Pancreas (tissue), 10 donors: ENCODE measurements at regions not wholly inside any gene's neighbourhood (a gene's known extent, or its start where the extent isn't known, plus 50 kb on each side); places are given as distances from the start of the nearest gene placed in this dataset.

Experiments
- ATAC-seq, 4 donors: fragments of 200-7000 bp; cut with Tn5 transposase; one replicate each; pipeline versions ENCODE4 v1.8.0 to v1.9.1; 2020; ENCODE audit warnings: mild to moderate bottlenecking in 4 of 4, moderate library complexity in 4 of 4
- DNase-seq, 6 donors: peaks; one replicate each; pipeline ENCODE4 v3.0.0-alpha.2; 2020
- FAIRE-seq: peaks from 2 replicates; lab custom pipeline; 2012; peaks lifted over from hg19 to GRCh38; lab: Jason Lieb, UNC
- H3K27ac ChIP-seq, 4 donors: fragments of 200-600 bp; sonication (generic); 1 replicate in 3 of 4; 2 replicates in 1 of 4; pipeline versions ENCODE4 v1.5.0 to v1.8.0; 2020
- H3K27me3 ChIP-seq, 4 donors: fragments of 200-600 bp; one replicate each; pipeline ENCODE4 v1.8.0; 2021
- H3K36me3 ChIP-seq, 3 donors: fragments of 200-600 bp; sonication (generic) in 1 of 3; one replicate each; pipeline versions ENCODE4 v1.5.0 to v1.8.0; 2020 to 2021
- H3K4me1 ChIP-seq, 3 donors: fragments of 200-600 bp; one replicate each; pipeline ENCODE4 v1.8.0; 2021
- H3K4me3 ChIP-seq, 4 donors: fragments of 200-600 bp; sonication (generic) in 2 of 4; one replicate each; pipeline versions ENCODE4 v1.5.0 to v1.8.0; 2020 to 2021
- H3K9me3 ChIP-seq, 4 donors: fragments of 200-600 bp; one replicate each; pipeline ENCODE4 v1.8.0; 2021
- WGBS, 2 donors: extraction: QIAGEN DNeasy Blood & Tissue Kit; methylation state at CpG; one replicate each; pipeline ENCODE4 v1.1.7; 2013; 5-methylcytosine and 5-hydroxymethylcytosine counted together
- intact Hi-C, 3 donors: fragments of 100-400 bp; cut with DNase I; formaldehyde crosslinking; loops; one replicate each; pipeline versions ENCODE4 v1.11.1 to v1.14.2; 2022
- TF ChIP-seq, protein P1 (sequence below), 4 donors: fragments of 200-600 bp; sonication (generic) in 3 of 4; IDR thresholded peaks; one replicate each; pipeline versions ENCODE4 v1.5.0 to v1.8.0; 2021; ENCODE audit warnings: antibody characterized with exemption in 4 of 4
- donor health status: healthy with polysubstance abuse.
- donor health status: DM: no; HTN: no; CAD: no; lungs with moderate emphysema.
- donor health status: DM: no; HTN: no; CAD: no.
- donor health status: control.
- donor health status: control.
- donor health status: Bipolar disorder and iron deficiency.
- donor health status: DM: yes; HTN: yes; CAD: no.
- donor health status: DM: no; HTN: no; CAD: no.
- donor health status: DM: no; HTN: no; CAD: no.
- donor health status: DM: yes; HTN: yes; CAD: no.

DNA sequence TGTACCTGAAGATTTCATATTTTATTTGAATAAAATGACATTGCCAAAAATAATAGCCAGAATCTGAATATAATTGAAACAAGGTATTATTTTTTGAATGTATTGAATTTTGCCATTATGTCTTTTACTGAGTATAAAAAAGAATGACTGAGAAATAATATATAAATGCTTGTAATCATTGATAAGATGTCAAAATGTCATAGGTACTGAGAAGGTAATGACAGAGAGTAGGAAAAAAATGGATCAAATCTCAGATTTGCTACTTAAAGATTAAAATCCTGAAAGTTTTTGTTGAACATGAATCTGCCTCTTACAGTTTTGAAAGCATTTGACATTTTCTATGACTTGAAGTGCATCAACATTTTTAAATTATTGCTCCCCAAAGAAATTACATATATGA, 1069.9 kb upstream of the ADGRL4 start:
- Histone ChIP-seq H3K9me3 (no peaks in the 10 kb centered on the region), H3K4me3 (no peak overlapping the region), H3K4me1 (no peaks in the 10 kb centered on the region), H3K36me3 (no peaks in the 10 kb centered on the region), H3K27ac (no peak overlapping the region), H3K27me3 (peaks cover 0 to 6% (median 0%) of the 10 kb centered on the region in 4 donors)
- TF ChIP-seq, protein P1, sequence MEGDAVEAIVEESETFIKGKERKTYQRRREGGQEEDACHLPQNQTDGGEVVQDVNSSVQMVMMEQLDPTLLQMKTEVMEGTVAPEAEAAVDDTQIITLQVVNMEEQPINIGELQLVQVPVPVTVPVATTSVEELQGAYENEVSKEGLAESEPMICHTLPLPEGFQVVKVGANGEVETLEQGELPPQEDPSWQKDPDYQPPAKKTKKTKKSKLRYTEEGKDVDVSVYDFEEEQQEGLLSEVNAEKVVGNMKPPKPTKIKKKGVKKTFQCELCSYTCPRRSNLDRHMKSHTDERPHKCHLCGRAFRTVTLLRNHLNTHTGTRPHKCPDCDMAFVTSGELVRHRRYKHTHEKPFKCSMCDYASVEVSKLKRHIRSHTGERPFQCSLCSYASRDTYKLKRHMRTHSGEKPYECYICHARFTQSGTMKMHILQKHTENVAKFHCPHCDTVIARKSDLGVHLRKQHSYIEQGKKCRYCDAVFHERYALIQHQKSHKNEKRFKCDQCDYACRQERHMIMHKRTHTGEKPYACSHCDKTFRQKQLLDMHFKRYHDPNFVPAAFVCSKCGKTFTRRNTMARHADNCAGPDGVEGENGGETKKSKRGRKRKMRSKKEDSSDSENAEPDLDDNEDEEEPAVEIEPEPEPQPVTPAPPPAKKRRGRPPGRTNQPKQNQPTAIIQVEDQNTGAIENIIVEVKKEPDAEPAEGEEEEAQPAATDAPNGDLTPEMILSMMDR (IDR thresholded peaks at IDR 0.05) = no peak
- FAIRE-seq = peak; percentile 73
- no peak for DNase-seq
- no peak for ATAC-seq
- intact Hi-C loops = no loop called here

DNA sequence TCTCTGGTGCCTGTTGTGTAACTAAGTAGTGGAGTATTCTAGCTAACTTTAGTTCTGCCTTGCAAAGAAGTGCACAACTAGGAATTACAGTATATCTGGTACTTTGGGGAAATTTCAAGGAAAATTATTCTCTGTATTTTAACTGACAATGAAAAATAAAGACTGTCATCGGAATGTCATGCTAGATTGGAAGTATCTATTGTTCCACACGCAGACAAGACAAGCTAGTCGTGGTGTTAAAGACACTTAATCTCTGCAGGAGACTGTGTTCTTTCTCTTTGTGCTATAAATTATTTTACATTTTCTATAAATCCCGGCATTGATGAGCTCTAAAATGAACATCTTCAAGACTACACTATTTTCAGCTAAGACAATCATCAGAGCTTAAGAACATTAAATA, 1068.8 kb upstream of the ADGRL4 start:
- Histone ChIP-seq H3K27ac (no peak overlapping the region), H3K27me3 (peaks cover 0 to 6% (median 0%) of the 10 kb centered on the region in 4 donors), H3K4me3 (no peak overlapping the region), H3K4me1 (no peaks in the 10 kb centered on the region), H3K36me3 (no peaks in the 10 kb centered on the region), H3K9me3 (no peaks in the 10 kb centered on the region)
- ATAC-seq (no peak), FAIRE-seq (no peak), DNase-seq (no peak)
- WGBS, 2 donors = 53 to 62% methylated on average over 4 of the region's 4 CpGs
- intact Hi-C loops = no loop called here
- TF ChIP-seq, protein P1 (IDR thresholded peaks at IDR 0.05) = no peak

DNA sequence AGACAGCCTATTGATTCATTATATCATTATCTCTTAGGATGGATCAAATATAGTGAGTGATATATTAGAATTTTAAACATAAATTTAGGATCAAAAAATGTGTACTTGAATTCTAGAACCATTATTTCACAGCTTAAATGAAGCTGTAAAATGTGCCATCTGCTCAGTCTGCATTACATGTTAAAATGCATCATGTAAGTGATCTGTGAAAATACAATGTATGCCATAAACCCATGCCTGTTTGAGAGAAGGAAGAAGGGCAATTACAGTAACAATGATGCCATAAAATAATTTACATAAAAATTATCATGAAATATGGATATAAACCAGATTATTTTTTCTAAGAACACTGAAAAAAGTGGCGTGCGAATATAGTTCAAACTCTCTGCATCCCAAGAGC, 1066.0 kb upstream of the ADGRL4 start:
- peaks cover 0 to 6% (median 0%) of the 10 kb centered on the region in 4 donors for H3K27me3 ChIP-seq
- DNase-seq (no peak), FAIRE-seq (no peak), ATAC-seq (no peak)
- no peaks in the 10 kb centered on the region for H3K36me3 ChIP-seq
- TF ChIP-seq, protein P1 (IDR thresholded peaks at IDR 0.05) = no peak
- no peak overlapping the region for H3K27ac ChIP-seq
- WGBS, 2 donors = 94 to 96% methylated on average over 2 of the region's 2 CpGs
- H3K4me3 ChIP-seq = no peak overlapping the region
- no peaks in the 10 kb centered on the region for H3K4me1 ChIP-seq
- H3K9me3 ChIP-seq = no peaks in the 10 kb centered on the region
- intact Hi-C loops = no loop called here

DNA sequence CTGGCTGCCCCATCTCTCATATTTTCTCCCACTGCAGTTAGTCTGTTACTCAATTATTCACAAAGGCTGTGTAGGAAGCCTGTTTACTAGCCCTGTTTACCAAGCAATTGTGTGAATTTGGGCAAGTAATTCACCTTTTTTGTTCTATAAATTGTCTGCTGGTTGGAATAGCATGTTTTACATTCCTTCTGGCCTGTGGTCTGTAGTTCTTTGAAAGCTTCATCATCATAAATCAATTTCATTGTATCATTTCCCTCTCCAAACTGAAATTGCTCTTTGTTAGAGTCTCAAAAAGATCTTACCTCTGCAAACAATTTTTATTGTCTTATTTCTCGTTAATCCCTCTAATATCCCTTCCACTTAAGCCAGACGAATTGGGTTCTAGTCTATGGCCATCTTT, 1059.5 kb upstream of the ADGRL4 start:
- H3K27me3 ChIP-seq = no peaks in the 10 kb centered on the region
- no peaks in the 10 kb centered on the region for H3K4me1 ChIP-seq
- no peak for ATAC-seq
- no peak overlapping the region for H3K27ac ChIP-seq
- no peaks in the 10 kb centered on the region for H3K36me3 ChIP-seq
- no peak overlapping the region for H3K4me3 ChIP-seq
- H3K9me3 ChIP-seq = no peaks in the 10 kb centered on the region
- DNase-seq = no peak
- FAIRE-seq = no peak
- intact Hi-C loops = no loop called here
- TF ChIP-seq, protein P1 (IDR thresholded peaks at IDR 0.05) = no peak
- 15 to 31% methylated on average over 2 of the region's 2 CpGs for WGBS, 2 donors

DNA sequence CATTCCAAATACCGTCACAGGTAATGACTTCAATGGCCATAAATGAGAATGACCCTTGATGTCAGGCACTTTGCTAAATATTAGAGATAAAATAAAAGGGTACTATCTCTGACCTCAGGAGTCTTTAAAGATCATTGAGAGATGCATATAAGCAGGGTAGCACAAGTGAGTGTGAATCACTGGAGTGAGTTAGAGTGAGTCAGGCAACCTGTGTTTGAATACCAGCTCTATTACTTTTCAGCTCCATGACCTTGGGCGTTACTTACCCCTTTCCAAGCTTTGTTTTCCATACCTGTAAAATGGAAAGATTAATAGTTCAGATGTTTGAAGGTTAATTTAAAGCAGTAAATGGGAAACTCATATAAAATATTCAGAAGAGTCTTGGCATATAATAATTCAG, 1058.0 kb upstream of the ADGRL4 start:
- TF ChIP-seq, protein P1 (IDR thresholded peaks at IDR 0.05) = no peak
- no peak for FAIRE-seq
- ATAC-seq = no peak
- Histone ChIP-seq H3K4me3 (no peak overlapping the region), H3K4me1 (no peaks in the 10 kb centered on the region), H3K27me3 (no peaks in the 10 kb centered on the region), H3K9me3 (no peaks in the 10 kb centered on the region), H3K27ac (no peak overlapping the region), H3K36me3 (no peaks in the 10 kb centered on the region)
- no peak for DNase-seq
- intact Hi-C loops = no loop called here
- WGBS, 2 donors = 57 to 73% methylated on average over 2 of the region's 2 CpGs
